ENCODE measurements at regions not wholly inside any gene's neighbourhood (a gene's known extent, or its start where the extent isn't known, plus 50 kb on each side); places are given as distances from the start of the nearest gene placed in this dataset.
"Not testable (repeated sequence)": the region's sequence is repeated elsewhere in the genome, so short reads cannot be mapped to it uniquely, and the experiment has no call there.

DNA sequence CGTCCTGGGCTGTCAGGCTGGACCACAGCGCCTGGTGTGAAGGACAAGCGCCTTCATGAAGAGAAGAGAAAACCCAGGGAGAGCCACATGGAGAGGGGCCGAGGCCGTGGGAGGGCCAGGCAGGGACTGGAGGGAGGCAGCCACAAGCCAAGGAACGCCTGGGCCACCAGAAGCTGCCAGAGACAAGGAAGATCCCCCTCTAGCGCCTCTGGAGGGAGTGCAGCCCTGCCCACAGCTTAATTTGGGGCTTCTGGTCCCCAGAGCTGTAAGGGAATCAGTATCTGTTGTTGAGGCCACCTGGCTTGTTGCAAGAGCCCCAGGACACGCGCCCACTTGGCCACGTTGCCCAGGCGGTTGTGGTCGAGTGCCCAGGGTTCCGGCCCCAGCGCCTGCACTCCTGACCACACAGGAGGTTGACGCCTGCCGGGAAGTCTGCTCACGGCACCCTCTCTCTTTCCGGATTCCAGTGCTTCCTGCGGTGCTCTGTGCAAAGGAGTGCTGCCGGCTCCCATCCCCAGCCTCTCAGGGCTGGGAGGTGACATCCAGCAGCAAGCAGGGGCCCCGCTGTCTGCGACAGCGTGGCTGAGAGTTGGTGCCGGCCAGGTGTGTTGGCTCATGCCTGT lies 4431.0 kb upstream of the TPTE start:
- CTCF ChIA-PET; DNase-seq; H3K4me1 Mint-ChIP-seq (ENCODE audit: low read depth); H3K27ac Mint-ChIP-seq; H3K4me3 Mint-ChIP-seq; H3K36me3 ChIP-seq (ENCODE audit: insufficient read depth, low read length); intact Hi-C loops (cut with DNase I, micrococcal nuclease); H3K4me3 ChIP-seq (ENCODE audit: low read length); ATAC-seq (ENCODE audit: poor library complexity); H3K9me3 Mint-ChIP-seq; H3K27me3 ChIP-seq (ENCODE audit: control insufficient read depth in 1 of 2, insufficient read depth in 2 of 2, low read length in 2 of 2); H3K4me1 ChIP-seq (ENCODE audit: insufficient read depth, low read length); POLR2A ChIA-PET; H3K27ac ChIP-seq (ENCODE audit: low read depth in 1 of 2, low read length in 2 of 2); H3K36me3 Mint-ChIP-seq (ENCODE audit: low read depth); H3K9me3 ChIP-seq (ENCODE audit: control insufficient read depth in 1 of 2, insufficient read depth in 1 of 2, low read length in 2 of 2); H3K27me3 Mint-ChIP-seq: not testable (repeated sequence)

DNA sequence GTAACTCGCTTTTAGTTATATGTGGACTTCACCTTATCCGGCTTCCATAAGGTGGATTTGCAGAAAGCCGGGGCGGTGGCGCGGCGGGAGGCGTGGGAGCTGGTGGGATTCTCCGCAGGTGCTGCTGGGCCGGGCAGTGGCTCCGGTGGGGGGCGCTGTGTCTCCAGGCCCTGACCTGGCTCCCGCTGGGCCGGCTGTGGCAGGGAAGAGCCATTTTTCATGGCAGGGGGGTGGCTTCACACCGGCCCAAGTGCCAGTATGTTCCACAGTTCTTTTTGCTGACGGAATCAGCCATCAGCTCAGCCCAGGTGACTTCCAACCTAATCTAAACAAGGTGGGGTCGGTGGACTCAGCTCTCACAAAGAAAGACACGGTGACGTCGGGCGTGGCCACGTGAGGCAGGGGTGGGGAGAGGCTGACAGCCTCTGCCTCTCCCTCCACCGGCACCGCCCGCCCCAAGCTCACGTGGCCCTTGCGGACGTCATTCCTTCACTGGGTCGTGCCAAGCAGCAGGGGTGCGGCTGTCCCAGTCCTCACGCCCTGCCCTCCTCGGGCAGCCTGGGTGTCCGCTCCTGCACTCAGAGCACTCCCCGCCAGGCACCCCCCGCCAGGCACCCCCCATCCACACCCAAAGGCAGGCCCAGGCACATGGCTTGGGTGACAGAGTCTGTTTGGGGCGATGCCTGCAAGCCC lies 4429.9 kb upstream of the TPTE start:
- H3K36me3 ChIP-seq (ENCODE audit: insufficient read depth, low read length); H3K36me3 Mint-ChIP-seq (ENCODE audit: low read depth); H3K27ac Mint-ChIP-seq; CTCF ChIA-PET; H3K4me3 Mint-ChIP-seq; H3K9me3 Mint-ChIP-seq; H3K27ac ChIP-seq (ENCODE audit: low read depth in 1 of 2, low read length in 2 of 2); ATAC-seq (ENCODE audit: poor library complexity); DNase-seq; H3K27me3 ChIP-seq (ENCODE audit: control insufficient read depth in 1 of 2, insufficient read depth in 2 of 2, low read length in 2 of 2); H3K4me1 Mint-ChIP-seq (ENCODE audit: low read depth); intact Hi-C loops (cut with DNase I, micrococcal nuclease); H3K27me3 Mint-ChIP-seq; H3K4me1 ChIP-seq (ENCODE audit: insufficient read depth, low read length); H3K9me3 ChIP-seq (ENCODE audit: control insufficient read depth in 1 of 2, insufficient read depth in 1 of 2, low read length in 2 of 2); H3K4me3 ChIP-seq (ENCODE audit: low read length); POLR2A ChIA-PET: not testable (repeated sequence)

DNA sequence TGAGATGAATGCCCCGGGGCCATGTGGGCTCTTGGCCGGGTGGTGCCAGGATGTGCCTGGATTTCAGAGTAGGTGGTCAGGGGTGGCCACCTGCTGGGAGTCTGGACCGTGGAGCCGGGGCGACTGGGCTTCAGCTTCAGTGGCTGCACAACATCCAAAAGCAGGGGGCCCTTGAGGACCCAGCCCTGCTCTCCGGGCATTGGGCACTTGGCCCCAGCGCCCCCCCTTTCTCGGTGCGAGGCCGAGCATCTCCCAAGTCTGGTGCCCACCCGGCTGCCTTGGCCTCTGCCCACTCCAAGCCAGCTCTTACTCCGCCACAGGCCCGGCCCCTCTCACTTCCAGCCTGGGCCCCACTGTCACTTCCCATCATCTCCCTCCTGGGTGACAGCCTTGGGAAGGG lies 4429.0 kb upstream of the TPTE start:
- H3K4me1 Mint-ChIP-seq (ENCODE audit: low read depth); H3K27me3 Mint-ChIP-seq; intact Hi-C loops (cut with DNase I, micrococcal nuclease); H3K27ac Mint-ChIP-seq; POLR2A ChIA-PET; H3K4me1 ChIP-seq (ENCODE audit: insufficient read depth, low read length); ATAC-seq (ENCODE audit: poor library complexity); H3K27ac ChIP-seq (ENCODE audit: low read depth in 1 of 2, low read length in 2 of 2); H3K4me3 Mint-ChIP-seq; H3K4me3 ChIP-seq (ENCODE audit: low read length); DNase-seq; H3K36me3 Mint-ChIP-seq (ENCODE audit: low read depth); H3K36me3 ChIP-seq (ENCODE audit: insufficient read depth, low read length); H3K9me3 Mint-ChIP-seq; H3K27me3 ChIP-seq (ENCODE audit: control insufficient read depth in 1 of 2, insufficient read depth in 2 of 2, low read length in 2 of 2); CTCF ChIA-PET; H3K9me3 ChIP-seq (ENCODE audit: control insufficient read depth in 1 of 2, insufficient read depth in 1 of 2, low read length in 2 of 2): not testable (repeated sequence)

DNA sequence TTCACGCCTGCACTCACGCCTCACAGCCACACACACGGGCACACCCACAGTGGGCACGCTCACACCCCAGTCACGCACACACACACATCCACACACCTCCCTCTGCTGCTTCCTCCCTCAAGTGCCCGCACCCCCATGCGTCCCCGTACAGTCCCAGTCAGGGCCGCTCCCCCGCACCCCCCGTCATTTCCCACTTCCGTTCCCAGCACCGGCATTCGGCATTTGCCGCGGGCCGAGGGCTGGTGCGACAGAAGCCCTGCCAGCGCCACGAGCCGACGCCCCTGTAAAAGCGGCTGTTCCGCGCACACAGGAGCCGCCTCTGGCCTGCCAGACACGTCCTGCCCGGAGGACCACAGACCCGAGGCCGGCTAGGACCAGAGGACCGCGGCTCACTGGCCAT lies 4428.0 kb upstream of the TPTE start:
- H3K4me1 Mint-ChIP-seq (ENCODE audit: low read depth); H3K4me3 ChIP-seq (ENCODE audit: low read length); H3K4me3 Mint-ChIP-seq; CTCF ChIA-PET; H3K9me3 Mint-ChIP-seq; H3K36me3 ChIP-seq (ENCODE audit: insufficient read depth, low read length); H3K27me3 ChIP-seq (ENCODE audit: control insufficient read depth in 1 of 2, insufficient read depth in 2 of 2, low read length in 2 of 2); H3K36me3 Mint-ChIP-seq (ENCODE audit: low read depth); intact Hi-C loops (cut with DNase I, micrococcal nuclease); H3K9me3 ChIP-seq (ENCODE audit: control insufficient read depth in 1 of 2, insufficient read depth in 1 of 2, low read length in 2 of 2); H3K27me3 Mint-ChIP-seq; H3K27ac ChIP-seq (ENCODE audit: low read depth in 1 of 2, low read length in 2 of 2); H3K27ac Mint-ChIP-seq; POLR2A ChIA-PET; H3K4me1 ChIP-seq (ENCODE audit: insufficient read depth, low read length): not testable (repeated sequence)
- ATAC-seq (ENCODE audit: poor library complexity) (peak; percentile 80), DNase-seq (peak in 4 of 14 experiments; percentile 0 to 49 (median 8))

DNA sequence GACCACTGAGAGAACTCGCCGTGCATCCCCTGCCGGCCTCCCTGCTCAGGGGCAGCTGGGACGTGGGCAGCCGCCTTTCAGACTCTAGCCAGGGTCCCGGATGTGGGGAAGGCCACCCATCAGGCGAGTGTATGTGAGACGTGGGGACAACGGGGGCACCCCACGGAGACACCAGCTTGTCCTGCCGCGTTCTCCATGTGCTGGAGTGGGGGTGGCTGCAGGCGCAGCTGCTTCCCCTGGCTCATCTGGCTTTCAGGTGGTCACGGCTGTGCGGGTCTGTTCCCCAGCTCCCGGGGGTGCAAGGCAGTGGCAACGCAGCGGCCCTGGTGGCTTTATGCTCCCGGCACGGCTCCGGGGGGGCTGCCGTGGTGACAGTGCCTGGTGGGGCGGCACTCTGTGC lies 4427.5 kb upstream of the TPTE start:
- intact Hi-C loops (cut with DNase I, micrococcal nuclease); H3K9me3 ChIP-seq (ENCODE audit: control insufficient read depth in 1 of 2, insufficient read depth in 1 of 2, low read length in 2 of 2); H3K4me3 Mint-ChIP-seq; H3K4me3 ChIP-seq (ENCODE audit: low read length); ATAC-seq (ENCODE audit: poor library complexity); POLR2A ChIA-PET; H3K27ac ChIP-seq (ENCODE audit: low read depth in 1 of 2, low read length in 2 of 2); H3K4me1 Mint-ChIP-seq (ENCODE audit: low read depth); H3K9me3 Mint-ChIP-seq; H3K36me3 Mint-ChIP-seq (ENCODE audit: low read depth); H3K27me3 ChIP-seq (ENCODE audit: control insufficient read depth in 1 of 2, insufficient read depth in 2 of 2, low read length in 2 of 2); CTCF ChIA-PET; H3K4me1 ChIP-seq (ENCODE audit: insufficient read depth, low read length); H3K27ac Mint-ChIP-seq; H3K36me3 ChIP-seq (ENCODE audit: insufficient read depth, low read length); H3K27me3 Mint-ChIP-seq: not testable (repeated sequence)
- DNase-seq = peak in 1 of 14 experiments; percentile 1

DNA sequence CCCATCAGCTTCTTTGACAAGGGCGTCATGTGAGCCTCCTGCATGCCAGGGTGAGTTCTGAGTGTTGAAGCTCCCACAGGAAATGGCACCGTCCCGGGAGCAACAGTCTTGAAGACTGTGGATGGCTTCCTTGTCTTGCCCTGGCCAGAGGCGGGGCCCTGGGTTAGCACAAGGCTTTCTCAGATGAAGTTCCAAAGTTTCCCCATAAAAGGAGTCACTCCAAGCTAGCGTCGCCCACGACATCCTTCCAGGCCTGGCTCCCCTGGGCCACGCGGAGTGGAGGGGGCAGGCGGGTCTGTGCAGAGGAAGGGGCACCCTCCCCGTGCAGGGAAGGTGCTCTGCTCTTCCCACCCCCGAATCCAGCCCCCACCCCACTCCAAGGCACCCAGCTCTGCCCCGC lies 4426.1 kb upstream of the TPTE start:
- H3K9me3 Mint-ChIP-seq; H3K27me3 ChIP-seq (ENCODE audit: control insufficient read depth in 1 of 2, insufficient read depth in 2 of 2, low read length in 2 of 2); H3K36me3 Mint-ChIP-seq (ENCODE audit: low read depth); H3K27ac ChIP-seq (ENCODE audit: low read depth in 1 of 2, low read length in 2 of 2); ATAC-seq (ENCODE audit: poor library complexity); H3K9me3 ChIP-seq (ENCODE audit: control insufficient read depth in 1 of 2, insufficient read depth in 1 of 2, low read length in 2 of 2); H3K4me3 Mint-ChIP-seq; H3K27ac Mint-ChIP-seq; H3K36me3 ChIP-seq (ENCODE audit: insufficient read depth, low read length); H3K4me1 ChIP-seq (ENCODE audit: insufficient read depth, low read length); H3K4me1 Mint-ChIP-seq (ENCODE audit: low read depth); H3K27me3 Mint-ChIP-seq; H3K4me3 ChIP-seq (ENCODE audit: low read length); POLR2A ChIA-PET; intact Hi-C loops (cut with DNase I, micrococcal nuclease); DNase-seq; CTCF ChIA-PET: not testable (repeated sequence)

DNA sequence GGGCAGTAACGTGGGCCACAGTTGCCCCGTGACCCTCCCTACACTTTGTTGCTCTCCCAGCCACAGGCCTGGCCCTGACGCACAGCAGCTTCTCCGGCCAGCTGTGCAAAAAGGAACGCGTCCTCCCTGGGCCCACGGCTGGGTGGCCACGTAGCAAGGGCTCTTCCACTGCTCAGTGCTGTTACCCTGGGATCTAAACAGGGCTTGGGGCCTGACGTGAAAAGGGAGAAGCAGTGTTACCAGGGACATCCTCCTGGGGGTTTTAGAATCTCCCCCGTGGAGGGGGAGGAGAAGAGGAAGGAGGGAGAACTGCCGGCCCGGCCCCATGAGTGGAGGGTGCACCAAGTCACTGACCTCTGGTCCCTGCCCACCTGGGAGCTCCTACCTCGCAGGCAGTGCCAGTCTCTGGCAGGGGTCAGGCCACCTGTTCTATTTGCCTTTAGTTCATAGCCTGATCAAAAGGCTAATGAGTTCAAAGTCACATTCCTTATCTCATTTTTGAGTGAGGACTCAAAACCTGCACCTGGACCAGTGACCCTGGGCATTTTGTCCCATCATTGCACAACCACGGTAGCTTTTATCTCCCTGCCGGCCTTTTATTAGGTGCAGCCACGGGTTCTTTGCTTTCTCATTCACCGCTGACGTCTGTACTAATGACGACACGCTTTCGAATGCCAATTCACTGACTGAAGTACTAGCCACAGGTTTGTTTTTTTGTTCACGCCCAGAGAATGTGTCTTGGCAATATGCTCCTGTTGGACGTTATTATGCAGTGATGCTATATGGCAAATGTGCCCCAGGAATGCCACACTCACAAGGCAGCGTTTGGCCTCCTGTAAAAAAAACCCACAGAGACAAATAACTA lies 4424.6 kb upstream of the TPTE start:
- H3K36me3 Mint-ChIP-seq (ENCODE audit: low read depth); POLR2A ChIA-PET; H3K4me3 Mint-ChIP-seq; H3K27ac ChIP-seq (ENCODE audit: low read depth in 1 of 2, low read length in 2 of 2); ATAC-seq (ENCODE audit: poor library complexity); CTCF ChIA-PET; H3K4me1 ChIP-seq (ENCODE audit: insufficient read depth, low read length); DNase-seq; H3K9me3 ChIP-seq (ENCODE audit: control insufficient read depth in 1 of 2, insufficient read depth in 1 of 2, low read length in 2 of 2); H3K36me3 ChIP-seq (ENCODE audit: insufficient read depth, low read length); H3K27me3 Mint-ChIP-seq; H3K9me3 Mint-ChIP-seq; H3K27me3 ChIP-seq (ENCODE audit: control insufficient read depth in 1 of 2, insufficient read depth in 2 of 2, low read length in 2 of 2); H3K27ac Mint-ChIP-seq; intact Hi-C loops (cut with DNase I, micrococcal nuclease); H3K4me3 ChIP-seq (ENCODE audit: low read length); H3K4me1 Mint-ChIP-seq (ENCODE audit: low read depth): not testable (repeated sequence)
